Fibroblast of lung (primary cell): ENCODE measurements at regions not wholly inside any gene's neighbourhood (a gene's known extent, or its start where the extent isn't known, plus 50 kb on each side); places are given as distances from the start of the nearest gene placed in this dataset.

Experiments used
- CTCF ChIP-seq, 2 donors: IDR thresholded peaks in 1 of 2; conservative IDR thresholded peaks in 1 of 2; 1 replicate in 1 of 2; 2 replicates in 1 of 2; pipeline ENCODE4 v1.5.1; 2011 to 2012; ENCODE audit warnings: low read length in 2 of 2, control low read depth in 1 of 2, inconsistent platforms in 1 of 2, low read depth in 1 of 2, mild to moderate bottlenecking in 1 of 2
- EZH2 ChIP-seq: IDR thresholded peaks from 2 replicates; pipeline ENCODE4 v1.5.1; 2012; ENCODE audit warnings: low read length, control low read depth, mild to moderate bottlenecking; ENCODE audit errors: missing control alignments

GRCh38 chr2:199586646-199587045, 128.9 kb upstream of the SATB2 start:
- TF ChIP-seq CTCF (conservative IDR thresholded peaks at IDR 0.05 in 1 of 2, IDR thresholded peaks at IDR 0.05 in 1 of 2; ENCODE audit: low read depth in 1 of 2, low read length in 2 of 2), result no peak
- TF ChIP-seq EZH2, result no peak
